Hepatic stellate cell (primary cell): ENCODE measurements at regions not wholly inside any gene's neighbourhood (a gene's known extent, or its start where the extent isn't known, plus 50 kb on each side); places are given as distances from the start of the nearest gene placed in this dataset.
"Not testable (repeated sequence)": the region's sequence is repeated elsewhere in the genome, so short reads cannot be mapped to it uniquely, and the experiment has no call there.

ENCODE experiments used
- DNase-seq: peaks from one replicate; pipeline ENCODE4 v3.0.0; 2011; ENCODE audit warnings: low spot score

DNA sequence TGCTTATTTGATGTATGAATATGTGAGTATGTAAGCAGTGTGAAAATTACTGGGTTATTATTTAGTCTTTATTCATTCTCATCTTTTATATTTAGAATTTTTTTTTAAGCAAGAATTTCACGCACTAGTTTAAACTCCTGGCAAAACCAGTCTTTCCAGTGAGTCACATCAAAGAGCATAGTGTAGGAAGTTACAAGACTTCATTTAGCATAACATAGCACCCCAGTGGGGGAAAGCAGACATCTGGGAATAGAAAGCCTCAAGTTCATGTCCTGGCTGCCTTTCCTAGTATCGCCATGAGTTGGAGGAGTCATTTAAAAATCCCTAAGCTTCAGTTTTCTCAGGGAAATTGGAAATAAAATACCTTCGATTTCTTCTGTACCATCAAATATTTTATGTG lies 408.3 kb downstream of the NUP35 start:
- DNase-seq, result no peak

GRCh38 chr2:183533021-183533420 lies 408.8 kb downstream of the NUP35 start:
- no peak for DNase-seq

DNA sequence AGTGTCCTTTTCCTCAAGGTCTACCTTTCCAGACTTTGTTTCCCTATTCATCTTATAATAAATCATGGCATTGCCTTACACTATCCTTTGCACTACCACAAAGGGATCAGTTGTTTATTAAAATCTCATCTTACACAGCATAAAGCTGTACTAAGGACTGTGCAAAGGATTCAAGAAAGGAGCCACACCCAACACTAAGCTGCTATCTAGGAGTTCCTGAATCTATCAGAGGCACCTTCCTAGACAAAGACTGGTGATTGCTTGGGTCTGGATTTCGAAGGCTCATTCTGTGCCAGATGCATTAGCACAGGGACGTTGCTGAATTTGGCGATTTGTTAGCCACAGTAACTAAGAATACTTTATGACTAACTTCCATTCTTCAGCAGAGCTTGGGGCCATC lies 412.0 kb downstream of the NUP35 start:
- no peak for DNase-seq

GRCh38 chr2:183536714-183537113 lies 412.5 kb downstream of the NUP35 start:
- DNase-seq, result no peak

GRCh38 chr2:183541766-183542165 lies 417.5 kb downstream of the NUP35 start:
- no peak for DNase-seq

DNA sequence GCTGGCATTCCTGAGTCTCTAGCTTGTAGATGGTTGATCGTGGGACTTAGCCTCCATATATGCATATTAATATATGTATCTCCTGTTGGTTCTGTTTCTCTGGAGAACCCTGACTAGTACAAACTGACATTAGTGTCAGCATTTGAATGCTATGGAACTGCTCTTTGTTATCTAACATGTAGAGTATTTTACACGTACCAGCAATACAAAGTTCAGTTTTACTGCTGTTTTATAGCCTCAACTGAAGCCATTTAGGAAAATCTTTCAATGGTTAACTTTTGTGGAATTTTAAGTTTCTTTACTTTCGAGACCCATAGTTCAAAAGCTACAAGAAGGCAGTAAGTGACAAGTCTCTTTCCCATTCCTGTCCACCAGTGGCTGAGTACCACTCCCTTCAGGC lies 418.4 kb downstream of the NUP35 start:
- no peak for DNase-seq

DNA sequence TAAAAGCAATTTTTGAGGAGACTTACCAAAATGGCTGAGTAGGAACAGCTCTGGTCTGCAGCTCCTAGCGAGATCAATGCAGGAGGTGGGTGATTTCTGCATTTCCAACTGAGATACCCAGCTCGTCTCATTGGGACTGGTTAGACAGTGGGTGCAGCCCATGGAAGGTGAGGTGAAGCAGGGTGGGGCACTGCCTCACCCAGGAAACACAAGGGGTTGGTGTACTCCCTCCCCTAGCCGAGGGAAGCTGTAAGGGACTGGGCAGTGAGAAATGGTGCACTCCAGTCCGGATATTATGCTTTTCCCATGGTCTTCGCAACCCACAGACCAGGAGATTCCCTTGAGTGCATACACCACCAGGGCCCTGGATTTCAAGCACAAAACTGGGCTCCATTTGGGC lies 419.0 kb downstream of the NUP35 start:
- DNase-seq, result no peak

GRCh38 chr2:183543731-183544130 lies 419.5 kb downstream of the NUP35 start:
- no peak for DNase-seq

- not testable (repeated sequence) for DNase-seq
Observed at GRCh38 chr2:183546560-183547350, 422.5 kb downstream of the NUP35 start.

DNA sequence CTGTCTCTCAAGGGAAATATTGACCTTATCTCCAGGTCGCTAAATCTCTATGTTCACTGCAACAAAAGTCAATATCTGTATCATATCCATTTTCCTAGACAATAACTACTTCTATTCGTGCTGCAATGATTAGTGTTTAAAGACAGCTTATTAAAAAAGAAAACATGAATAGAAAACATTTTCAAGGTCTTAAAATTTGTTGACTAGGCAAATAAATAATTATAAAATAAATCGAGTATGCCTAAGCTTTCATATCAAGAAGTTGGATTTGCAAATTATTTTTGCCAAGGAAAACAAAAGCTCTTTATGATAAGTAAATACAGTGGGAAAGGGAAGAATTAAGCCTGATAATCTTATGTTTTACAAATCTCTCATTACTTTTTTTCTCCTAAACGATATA lies 428.5 kb downstream of the NUP35 start:
- DNase-seq, result no peak

DNA sequence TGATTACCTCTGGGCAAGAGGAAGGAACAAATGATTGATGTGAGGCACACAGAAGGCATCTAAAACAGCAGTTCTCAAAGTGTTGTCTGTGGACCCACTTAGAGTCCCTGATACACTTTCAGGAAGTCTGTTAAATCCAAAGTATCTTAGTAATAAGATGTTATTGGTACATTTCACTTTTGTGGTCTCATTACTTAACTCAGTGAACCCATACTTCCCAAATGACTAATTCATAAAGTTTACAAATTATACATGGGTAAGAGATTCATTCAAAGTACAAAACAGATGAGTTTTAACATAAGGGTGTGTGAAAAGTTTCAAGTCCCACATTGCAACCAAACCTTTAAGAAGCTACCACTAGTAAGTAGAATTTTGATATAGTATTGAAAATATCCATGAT lies 440.5 kb downstream of the NUP35 start:
- no peak for DNase-seq

- no peak for DNase-seq
Observed at GRCh38 chr2:183575481-183575880, 451.2 kb downstream of the NUP35 start.

GRCh38 chr2:183579686-183580085 lies 455.4 kb downstream of the NUP35 start:
- DNase-seq, result no peak

GRCh38 chr2:183592271-183592670 lies 468.0 kb downstream of the NUP35 start:
- no peak for DNase-seq

DNA sequence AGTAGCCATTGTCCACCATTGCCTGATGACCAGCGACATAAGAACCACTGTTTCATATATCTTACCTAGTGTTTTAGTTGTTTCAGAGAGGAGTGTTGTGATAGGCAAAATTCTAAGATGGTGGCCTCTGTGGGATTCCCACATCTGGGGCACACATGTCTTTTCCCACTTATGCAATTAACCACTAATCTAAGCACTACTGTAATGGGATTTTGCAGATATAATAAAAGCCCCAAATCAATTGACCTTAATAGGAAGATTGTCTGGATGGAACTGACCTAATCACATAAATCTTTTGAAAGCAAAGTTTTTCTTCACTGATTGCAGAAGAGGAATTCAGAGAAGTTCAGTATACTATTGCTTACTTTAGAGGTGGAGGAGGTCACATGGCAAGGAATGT lies 469.9 kb downstream of the NUP35 start:
- DNase-seq, result no peak

- DNase-seq, result no peak
Observed at GRCh38 chr2:183597841-183598240, 473.6 kb downstream of the NUP35 start.

GRCh38 chr2:183604065-183604464 lies 479.8 kb downstream of the NUP35 start:
- DNase-seq, result no peak

DNA sequence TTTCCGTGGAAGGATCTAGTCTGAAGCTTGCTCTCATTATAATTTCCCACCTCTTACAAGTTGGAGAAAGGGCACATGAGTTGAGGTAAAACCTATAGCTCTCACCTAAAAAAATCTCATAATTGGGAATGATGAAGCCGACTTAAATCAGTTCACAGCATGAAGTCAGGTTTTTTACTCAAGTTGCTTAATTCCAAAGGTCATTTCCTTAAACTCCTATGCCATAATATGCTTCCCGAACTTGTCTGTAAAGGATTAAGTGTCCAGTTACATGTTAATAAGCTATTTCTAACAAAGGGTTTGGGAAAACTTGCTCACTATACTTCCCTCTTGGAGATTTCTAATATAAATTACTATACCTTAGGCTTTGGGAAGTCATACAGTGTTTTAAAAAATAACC lies 481.2 kb downstream of the NUP35 start:
- no peak for DNase-seq

DNA sequence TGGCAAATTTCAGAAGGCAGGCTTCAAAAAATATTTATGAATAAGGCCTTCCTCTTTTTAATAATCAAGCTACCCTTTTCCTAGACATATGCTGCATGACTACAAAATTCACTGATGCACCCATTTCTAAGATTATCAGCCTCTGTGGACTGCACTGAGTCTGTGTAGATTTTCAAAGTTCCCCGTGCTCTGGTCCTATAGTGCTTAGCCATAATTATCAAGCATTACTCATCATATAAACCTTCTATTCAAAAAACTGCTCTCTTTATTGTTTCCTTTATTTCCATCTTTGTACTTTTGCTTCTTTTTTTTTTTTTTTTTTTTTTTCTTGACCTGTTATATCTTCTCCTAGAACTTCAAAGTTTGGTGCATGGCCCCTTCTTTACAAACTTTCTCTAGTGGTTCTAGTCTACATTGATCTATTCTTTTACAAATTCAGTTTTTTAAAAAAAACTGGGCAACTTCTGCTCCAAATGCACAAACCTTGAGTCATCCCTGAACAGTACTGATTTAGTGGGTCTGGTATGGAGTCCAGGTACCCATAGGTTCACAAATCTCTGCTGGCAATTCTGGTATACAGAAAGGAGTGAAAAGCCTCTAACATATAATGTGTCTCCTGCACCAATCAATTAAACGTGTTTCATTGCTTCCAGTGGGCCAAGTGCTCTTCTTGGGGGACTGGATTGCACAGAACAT lies 481.9 kb downstream of the NUP35 start:
- no peak for DNase-seq

DNA sequence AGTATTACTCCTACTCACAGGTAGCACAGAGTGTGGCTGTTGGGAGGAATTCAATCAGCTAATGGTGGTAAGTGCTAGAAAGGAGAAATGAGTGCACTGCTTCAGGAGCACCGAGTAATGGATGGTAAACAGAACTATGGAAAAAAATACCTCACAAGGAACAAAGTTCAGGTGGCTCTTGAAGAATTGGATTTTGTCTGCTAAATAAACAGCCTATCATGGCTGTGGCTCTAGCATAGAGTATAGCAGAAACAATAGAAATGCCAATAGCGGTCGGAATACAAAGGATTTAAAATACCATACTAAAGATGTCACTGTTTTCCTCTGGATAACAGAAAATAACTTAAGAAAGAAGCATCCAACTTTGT lies 482.5 kb downstream of the NUP35 start:
- no peak for DNase-seq

GRCh38 chr2:183607995-183608394 lies 483.8 kb downstream of the NUP35 start:
- no peak for DNase-seq

DNA sequence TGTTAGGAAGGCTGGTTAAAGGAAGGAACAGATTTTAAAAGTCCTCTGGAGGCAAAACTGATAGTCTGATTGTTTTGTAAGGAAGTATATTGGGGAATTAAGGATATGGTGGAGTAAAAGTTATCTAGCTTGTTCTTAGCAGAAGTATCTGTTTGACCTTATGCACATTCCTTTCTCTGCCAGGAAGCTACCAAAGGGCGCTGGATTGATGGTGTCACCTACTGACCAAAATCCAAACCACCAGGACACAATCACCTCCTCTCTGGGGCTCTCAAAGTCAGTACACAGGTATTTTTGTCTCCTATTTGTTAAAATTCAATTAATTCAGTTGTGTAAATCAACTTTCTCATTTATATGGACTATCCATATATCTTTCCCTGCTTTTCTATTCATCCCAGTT lies 484.5 kb downstream of the NUP35 start:
- no peak for DNase-seq

DNA sequence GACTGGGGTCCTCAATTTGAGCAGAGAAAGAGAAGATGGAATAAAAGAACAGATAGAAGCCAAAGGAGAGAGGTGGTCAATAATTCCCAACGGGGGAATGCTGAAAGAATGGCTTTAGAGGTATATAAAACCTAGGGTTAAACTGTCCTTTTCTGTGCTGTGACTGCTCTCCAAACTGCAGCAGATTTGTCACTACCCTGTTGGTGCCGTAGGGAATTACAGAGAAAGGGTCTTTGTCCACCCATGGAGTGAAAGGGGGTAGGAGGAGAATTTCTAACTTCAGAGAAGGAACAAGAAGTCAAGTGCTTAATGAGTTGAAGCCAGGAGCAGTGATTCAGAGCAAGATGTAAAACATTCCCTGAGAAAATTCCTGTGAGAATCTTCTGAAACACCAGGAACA lies 486.5 kb downstream of the NUP35 start:
- DNase-seq, result no peak
